DOHH2 (cell line): ENCODE measurements at regions not wholly inside any gene's neighbourhood (a gene's known extent, or its start where the extent isn't known, plus 50 kb on each side); places are given as distances from the start of the nearest gene placed in this dataset.

Experiments used
- H3F3A ChIP-seq: fragments of 200-600 bp; sonication (generic), shearing (Covaris generic); 2 replicates; pipeline ENCODE4 v1.6.0; 2016; ENCODE audit warnings: antibody characterized with exemption, mild to moderate bottlenecking; ENCODE audit not compliant: control insufficient read depth, insufficient read depth
- H3K27ac ChIP-seq: fragments of 200-600 bp; sonication (generic); 2 replicates; pipeline ENCODE4 v1.5.1; 2014; ENCODE audit warnings: low read depth, mild to moderate bottlenecking, low read length, moderate library complexity
- H3K27me3 ChIP-seq: fragments of 200-600 bp; sonication (generic); 2 replicates; pipeline ENCODE4 v1.6.1; 2014; ENCODE audit warnings: mild to moderate bottlenecking, low read length, mixed read lengths; ENCODE audit not compliant: control insufficient read depth
- H3K36me3 ChIP-seq: fragments of 200-600 bp; sonication (generic); 2 replicates; pipeline ENCODE4 v1.6.1; 2014; ENCODE audit warnings: mild to moderate bottlenecking, low read length, moderate library complexity, mixed read lengths; ENCODE audit not compliant: control insufficient read depth
- H3K4me1 ChIP-seq: fragments of 200-600 bp; sonication (generic); 2 replicates; pipeline ENCODE4 v1.6.1; 2014; ENCODE audit warnings: mild to moderate bottlenecking, low read length, mixed read lengths; ENCODE audit not compliant: control insufficient read depth
- H3K4me2 ChIP-seq: fragments of 200-600 bp; sonication (generic); 2 replicates; pipeline ENCODE4 v1.6.0; 2014; ENCODE audit warnings: mild to moderate bottlenecking, low read length, moderate library complexity
- H3K4me3 ChIP-seq: fragments of 200-600 bp; sonication (generic); 2 replicates; pipeline ENCODE4 v1.5.1; 2014; ENCODE audit warnings: mild to moderate bottlenecking, low read length, mixed read lengths
- H3K79me2 ChIP-seq: fragments of 200-600 bp; sonication (generic); 2 replicates; pipeline ENCODE4 v1.6.1; 2014; ENCODE audit warnings: mild to moderate bottlenecking, low read length, mixed read lengths; ENCODE audit not compliant: control insufficient read depth
- H3K9me2 ChIP-seq: fragments of 200-600 bp; sonication (generic); replicated peaks from 2 replicates; pipeline ENCODE4 v1.6.1; 2014; ENCODE audit warnings: mild to moderate bottlenecking, low read length, mixed read lengths; ENCODE audit not compliant: control insufficient read depth
- H3K9me3 ChIP-seq: fragments of 200-600 bp; sonication (generic); 2 replicates; pipeline ENCODE4 v1.6.1; 2014; ENCODE audit warnings: antibody characterized with exemption, low read length, mixed read lengths; ENCODE audit not compliant: control insufficient read depth, insufficient read depth
- H4K20me1 ChIP-seq: fragments of 200-600 bp; sonication (generic); 2 replicates; pipeline ENCODE4 v1.6.0; 2014; ENCODE audit warnings: low read depth, mild to moderate bottlenecking, antibody characterized with exemption, low read length, moderate library complexity; ENCODE audit not compliant: control insufficient read depth, insufficient read depth
- CTCF ChIP-seq: fragments of 200-600 bp; sonication (generic); IDR thresholded peaks from one replicate; pipeline ENCODE4 v1.5.1; 2014; ENCODE audit warnings: antibody characterized with exemption, mild to moderate bottlenecking, low read depth, low read length; ENCODE audit not compliant: poor library complexity, severe bottlenecking
- EZH2phosphoT487 ChIP-seq: fragments of 200-600 bp; sonication (generic); IDR thresholded peaks from 2 replicates; pipeline ENCODE4 v1.6.1; 2017; ENCODE audit warnings: borderline replicate concordance, mild to moderate bottlenecking, antibody characterized with exemption, low read length, moderate library complexity, mixed read lengths

DNA sequence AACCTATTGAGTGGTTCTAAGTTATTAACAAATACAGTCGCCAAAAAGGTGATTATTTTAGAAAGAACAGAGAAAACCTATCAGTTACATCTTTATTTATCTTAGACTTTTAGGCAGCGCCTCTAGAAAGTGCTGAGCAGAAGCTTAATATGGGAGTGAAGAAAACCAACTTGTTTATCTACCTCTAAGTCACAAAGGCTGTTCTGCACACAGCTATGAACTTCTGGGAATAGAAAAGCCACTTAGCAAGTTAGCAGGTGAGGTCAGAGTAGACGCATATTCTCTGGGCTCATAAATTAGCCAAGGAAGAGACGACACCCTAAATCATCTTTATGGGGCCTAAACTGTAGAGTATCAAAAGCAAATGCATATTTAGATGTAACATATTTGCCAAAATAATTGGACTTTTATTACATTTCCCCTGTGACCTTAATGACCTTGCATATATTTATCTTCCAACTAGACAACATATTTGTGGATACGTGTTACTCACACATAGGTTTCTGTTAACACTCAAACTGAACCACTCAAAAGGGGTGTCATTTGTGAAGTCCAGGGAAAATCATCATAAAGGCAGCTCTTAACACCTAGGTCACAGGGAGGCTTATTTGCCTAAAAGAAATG lies 267.1 kb downstream of the ADGB start:
- no peaks in the 10 kb centered on the region for H3F3A ChIP-seq
- no peaks in the 10 kb centered on the region for H3K4me1 ChIP-seq
- no peaks in the 10 kb centered on the region for H3K79me2 ChIP-seq
- H3K4me2 ChIP-seq: no peak overlapping the region
- H3K4me3 ChIP-seq: no peak overlapping the region
- H3K9me2 ChIP-seq: no peaks in the 10 kb centered on the region
- no peaks in the 10 kb centered on the region for H4K20me1 ChIP-seq
- H3K9me3 ChIP-seq: no peaks in the 10 kb centered on the region
- H3K27ac ChIP-seq: no peak overlapping the region
- no peaks in the 10 kb centered on the region for H3K27me3 ChIP-seq
- no peaks in the 10 kb centered on the region for H3K36me3 ChIP-seq
- TF ChIP-seq EZH2phosphoT487: no peak
- TF ChIP-seq CTCF: no peak

DNA sequence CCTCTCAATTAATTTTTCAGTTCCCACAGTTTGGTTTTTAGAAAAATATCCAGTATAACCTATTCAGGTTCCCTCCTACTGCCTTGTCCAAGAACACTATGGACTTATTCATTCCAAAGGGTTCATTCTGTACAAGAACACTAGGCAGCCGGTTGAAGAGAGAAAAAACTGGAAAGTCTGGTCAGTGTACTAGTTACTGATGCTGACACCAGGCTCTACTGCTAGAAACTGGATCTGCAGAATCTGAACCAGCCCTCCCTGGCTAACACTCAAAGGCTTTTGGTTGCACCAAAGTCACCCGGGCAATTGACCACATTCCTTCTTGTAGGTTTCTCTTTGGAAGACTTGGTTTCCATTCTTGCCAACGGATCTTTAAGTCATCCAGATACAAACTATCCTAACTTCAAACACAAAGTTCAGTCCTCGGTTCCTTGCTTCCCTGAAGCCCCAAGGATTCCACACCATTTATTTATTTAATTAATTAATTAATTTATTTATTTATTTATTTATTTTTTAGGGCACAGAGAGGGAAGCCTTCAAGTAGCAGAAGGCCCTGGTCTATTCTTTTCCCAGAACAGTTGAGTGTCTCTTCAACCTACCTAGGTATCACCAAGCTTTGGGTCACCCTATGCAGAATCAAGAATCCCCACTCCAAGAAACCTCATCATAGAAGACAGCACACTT lies 268.1 kb downstream of the ADGB start:
- Histone ChIP-seq H3K9me3 (no peaks in the 10 kb centered on the region), H3K36me3 (no peaks in the 10 kb centered on the region), H3K4me2 (no peak overlapping the region), H3K79me2 (no peaks in the 10 kb centered on the region), H3K27me3 (no peaks in the 10 kb centered on the region), H3K27ac (no peak overlapping the region), H3F3A (no peaks in the 10 kb centered on the region), H3K9me2 (no peaks in the 10 kb centered on the region), H3K4me1 (no peaks in the 10 kb centered on the region), H4K20me1 (no peaks in the 10 kb centered on the region), H3K4me3 (no peak overlapping the region)
- TF ChIP-seq EZH2phosphoT487: no peak
- TF ChIP-seq CTCF: no peak

DNA sequence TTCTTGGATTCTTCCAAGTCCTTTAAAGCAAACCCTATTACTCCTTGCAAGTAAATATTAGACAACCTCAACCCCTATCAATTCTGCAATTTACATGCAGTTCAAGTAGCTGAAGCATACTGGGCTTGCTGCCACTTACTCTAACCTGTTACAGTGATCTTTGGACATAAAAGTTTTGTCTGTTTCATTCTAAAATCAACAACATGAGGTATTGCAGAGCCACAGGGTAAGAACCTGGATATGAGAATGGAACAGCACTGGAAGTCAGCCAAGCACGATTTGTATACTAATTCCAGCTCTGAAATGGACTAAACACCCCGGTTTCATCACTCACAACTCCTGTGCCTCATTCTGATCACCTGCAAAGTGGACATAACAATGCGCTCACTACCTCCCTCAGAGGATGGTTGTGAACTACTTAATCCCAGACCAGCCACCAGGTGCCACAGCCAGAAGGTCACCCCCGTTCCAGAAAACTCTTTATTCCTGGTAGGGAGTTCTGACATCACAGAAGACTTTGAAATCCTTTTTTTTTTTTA lies 270.0 kb downstream of the ADGB start:
- H4K20me1 ChIP-seq: no peaks in the 10 kb centered on the region
- H3K79me2 ChIP-seq: no peaks in the 10 kb centered on the region
- TF ChIP-seq CTCF (no peak), EZH2phosphoT487 (no peak)
- no peaks in the 10 kb centered on the region for H3K9me2 ChIP-seq
- no peaks in the 10 kb centered on the region for H3K9me3 ChIP-seq
- H3K4me3 ChIP-seq: no peak overlapping the region
- no peaks in the 10 kb centered on the region for H3K4me1 ChIP-seq
- no peak overlapping the region for H3K27ac ChIP-seq
- H3K4me2 ChIP-seq: no peak overlapping the region
- H3F3A ChIP-seq: no peaks in the 10 kb centered on the region
- H3K27me3 ChIP-seq: no peaks in the 10 kb centered on the region
- no peaks in the 10 kb centered on the region for H3K36me3 ChIP-seq
